ENCODE measurements at regions not wholly inside any gene's neighbourhood (a gene's known extent, or its start where the extent isn't known, plus 50 kb on each side); places are given as distances from the start of the nearest gene placed in this dataset.
"Not testable (repeated sequence)": the region's sequence is repeated elsewhere in the genome, so short reads cannot be mapped to it uniquely, and the experiment has no call there.

GRCh38 chr4:38414410-38414809, 249.6 kb upstream of the KLF3 start:
- Histone ChIP-seq H3K9me3 (no peaks in the 10 kb centered on the region), H3K27ac (no peak overlapping the region), H3K27me3 (no peaks in the 10 kb centered on the region), H3K4me3 (no peak overlapping the region), H3K4me1 (no peaks in the 10 kb centered on the region), H3K36me3 (no peaks in the 10 kb centered on the region)
- no peak for DNase-seq (ENCODE audit: low spot score in 2 of 2)
- intact Hi-C loops (cut with DNase I; ENCODE audit: low total_unique reads): no loop called here
- TF ChIP-seq POLR2A (IDR thresholded peaks at IDR 0.05): no peak
- no peak for TF ChIP-seq CTCF (IDR thresholded peaks at IDR 0.05)
- no peak for TF ChIP-seq POLR2AphosphoS5 (IDR thresholded peaks at IDR 0.05)

- no peaks in the 10 kb centered on the region for H3K9me3 ChIP-seq
- TF ChIP-seq CTCF (IDR thresholded peaks at IDR 0.05) (no peak), POLR2A (IDR thresholded peaks at IDR 0.05) (no peak)
- H3K27me3 ChIP-seq: no peaks in the 10 kb centered on the region
- intact Hi-C loops (cut with DNase I; ENCODE audit: low total_unique reads): no loop called here
- H3K27ac ChIP-seq: no peak overlapping the region
- no peak overlapping the region for H3K4me3 ChIP-seq
- no peaks in the 10 kb centered on the region for H3K4me1 ChIP-seq
- H3K36me3 ChIP-seq: no peaks in the 10 kb centered on the region
- no peak for DNase-seq (ENCODE audit: low spot score in 2 of 2)
These were observed 248.3 kb upstream of the KLF3 start for GRCh38 chr4:38415682-38416081.

- intact Hi-C loops (cut with DNase I; ENCODE audit: low total_unique reads): no loop called here
These were observed 247.5 kb upstream of the KLF3 start for GRCh38 chr4:38416450-38417014.

GRCh38 chr4:38420254-38420653, 243.7 kb upstream of the KLF3 start:
- H3K4me3 ChIP-seq; H3K27ac ChIP-seq; DNase-seq (ENCODE audit: low spot score in 2 of 2); H3K4me1 ChIP-seq; H3K36me3 ChIP-seq; H3K9me3 ChIP-seq; H3K27me3 ChIP-seq: not testable (repeated sequence)
- intact Hi-C loops (cut with DNase I; ENCODE audit: low total_unique reads): loop anchor here (10.0 kb wide), 1 partner anchor 545 kb away; no protein-coding TSS in a partner anchor

More at GRCh38 chr4:38416450-38417014, 247.5 kb upstream of the KLF3 start:
- H3K27ac ChIP-seq: no peak overlapping the region
- H3K4me3 ChIP-seq: no peak overlapping the region
- no peak for DNase-seq (ENCODE audit: low spot score in 2 of 2)
- no peaks in the 10 kb centered on the region for H3K4me1 ChIP-seq
- no peaks in the 10 kb centered on the region for H3K27me3 ChIP-seq
- H3K36me3 ChIP-seq: no peaks in the 10 kb centered on the region
- TF ChIP-seq CTCF (IDR thresholded peaks at IDR 0.05) (no peak), POLR2A (IDR thresholded peaks at IDR 0.05) (no peak), POLR2AphosphoS5 (IDR thresholded peaks at IDR 0.05) (no peak)
- no peaks in the 10 kb centered on the region for H3K9me3 ChIP-seq

GRCh38 chr4:38422850-38423249, 241.1 kb upstream of the KLF3 start:
- Histone ChIP-seq H3K4me3 (no peak overlapping the region), H3K36me3 (no peaks in the 10 kb centered on the region), H3K27ac (no peak overlapping the region), H3K27me3 (no peaks in the 10 kb centered on the region), H3K9me3 (no peaks in the 10 kb centered on the region), H3K4me1 (no peaks in the 10 kb centered on the region)
- DNase-seq (ENCODE audit: low spot score in 2 of 2): no peak
- TF ChIP-seq POLR2AphosphoS5 (IDR thresholded peaks at IDR 0.05) (no peak), CTCF (IDR thresholded peaks at IDR 0.05) (no peak), POLR2A (IDR thresholded peaks at IDR 0.05) (no peak)
- intact Hi-C loops (cut with DNase I; ENCODE audit: low total_unique reads): loop anchor here (10.0 kb wide), 1 partner anchor 542 kb away; no protein-coding TSS in a partner anchor

Data from breast epithelium (tissue), 4 donors.